OCI-LY3 (cell line): ENCODE measurements at regions not wholly inside any gene's neighbourhood (a gene's known extent, or its start where the extent isn't known, plus 50 kb on each side); places are given as distances from the start of the nearest gene placed in this dataset.

ENCODE experiments used
- CTCF ChIP-seq: fragments of 200-600, 300-600 bp; sonication (generic); IDR thresholded peaks from 2 replicates; pipeline ENCODE4 v1.5.1; 2014; ENCODE audit warnings: antibody characterized with exemption, low read length, low read depth
- EZH2phosphoT487 ChIP-seq: fragments of 200-600 bp; shearing (Covaris generic); IDR thresholded peaks from 2 replicates; pipeline ENCODE4 v1.6.1; 2018; ENCODE audit warnings: antibody characterized with exemption, mixed run types, low read depth

GRCh38 chr5:7043797-7044196 is 330.6 kb downstream of the TENT4A start:
- TF ChIP-seq EZH2phosphoT487 (no peak), CTCF (no peak)
